CD14-positive monocyte (primary cell): ENCODE measurements at regions not wholly inside any gene's neighbourhood (a gene's known extent, or its start where the extent isn't known, plus 50 kb on each side); places are given as distances from the start of the nearest gene placed in this dataset.

Source experiments
- DNase-seq, 3 donors: peaks; one replicate each; pipeline ENCODE4 v3.0.0-alpha.2; 2011 to 2022
- H2AFZ ChIP-seq: 2 replicates; pipeline ENCODE4 v1.6.0; 2012; ENCODE audit warnings: mild to moderate bottlenecking, low read depth, low read length, inconsistent platforms; ENCODE audit not compliant: insufficient read depth, poor library complexity, severe bottlenecking
- H3K27ac ChIP-seq, 2 donors: 1 replicate in 1 of 2; 2 replicates in 1 of 2; pipeline ENCODE4 v1.5.1; 2012 to 2013; ENCODE audit warnings: low read length in 2 of 2, control low read depth in 1 of 2, inconsistent platforms in 1 of 2, low read depth in 1 of 2, mild to moderate bottlenecking in 1 of 2
- H3K27me3 ChIP-seq, 2 donors: one replicate each; pipeline versions ENCODE4 v1.6.0 to v1.6.1; 2011 to 2013; ENCODE audit warnings: low read length in 2 of 2; ENCODE audit not compliant: control insufficient read depth in 2 of 2, insufficient read depth in 2 of 2
- H3K36me3 ChIP-seq, 2 donors: replicated peaks in 1 of 2; 1 replicate in 1 of 2; 2 replicates in 1 of 2; pipeline versions ENCODE4 v1.5.1 to v1.6.1; 2012 to 2013; ENCODE audit warnings: low read length in 2 of 2, control low read depth in 1 of 2, inconsistent platforms in 1 of 2, mild to moderate bottlenecking in 1 of 2; ENCODE audit not compliant: insufficient read depth in 2 of 2, control insufficient read depth in 1 of 2
- H3K4me1 ChIP-seq, 2 donors: 1 replicate in 1 of 2; 2 replicates in 1 of 2; pipeline versions ENCODE4 v1.5.1 to v1.6.1; 2012 to 2013; ENCODE audit warnings: low read length in 2 of 2, control low read depth in 1 of 2, inconsistent platforms in 1 of 2, mild to moderate bottlenecking in 1 of 2, moderate library complexity in 1 of 2; ENCODE audit not compliant: insufficient read depth in 2 of 2, control insufficient read depth in 1 of 2
- H3K4me2 ChIP-seq: replicated peaks from 2 replicates; pipeline ENCODE3; 2012; ENCODE audit warnings: low read length, moderate library complexity, mild to moderate bottlenecking; ENCODE audit not compliant: poor library complexity, severe bottlenecking; ENCODE audit errors: extremely low read depth
- H3K4me3 ChIP-seq, 3 experiments: fragments of 200-600 bp in 1 of 3; sonication (generic) in 1 of 3; replicated peaks in 1 of 3; 1 replicate in 2 of 3; 2 replicates in 1 of 3; pipeline ENCODE4 v1.5.1; 2011 to 2013; ENCODE audit warnings: low read length in 3 of 3, mild to moderate bottlenecking in 3 of 3, control low read depth in 2 of 3, low read depth in 2 of 3, inconsistent platforms in 1 of 3, moderate library complexity in 1 of 3
- H3K79me2 ChIP-seq: 2 replicates; pipeline ENCODE4 v1.6.0; 2012; ENCODE audit warnings: mild to moderate bottlenecking, control low read depth, inconsistent platforms, low read length, moderate library complexity; ENCODE audit not compliant: insufficient read depth
- H3K9ac ChIP-seq: 2 replicates; pipeline ENCODE4 v1.6.0; 2017; ENCODE audit warnings: low read length, mild to moderate bottlenecking; ENCODE audit not compliant: insufficient read depth, poor library complexity, severe bottlenecking
- H3K9me3 ChIP-seq, 2 donors: replicated peaks in 1 of 2; 1 replicate in 1 of 2; 2 replicates in 1 of 2; pipeline versions ENCODE4 v1.5.1 to v1.6.1; 2012 to 2013; ENCODE audit warnings: low read length in 2 of 2, control low read depth in 1 of 2; ENCODE audit not compliant: control insufficient read depth in 1 of 2, insufficient read depth in 1 of 2
- H4K20me1 ChIP-seq: 2 replicates; pipeline ENCODE4 v1.6.0; 2012; ENCODE audit warnings: mild to moderate bottlenecking, low read length, control low read depth, moderate library complexity; ENCODE audit not compliant: insufficient read depth
- H3K27ac Mint-ChIP-seq, 7 donors: one replicate each; pipeline ENCODE4 v1.8.0; 2020; ENCODE audit warnings: mild to moderate bottlenecking in 7 of 7, mixed read lengths in 7 of 7, moderate library complexity in 6 of 7, inconsistent platforms in 2 of 7
- H3K27me3 Mint-ChIP-seq, 3 donors: one replicate each; pipeline ENCODE4 v1.8.0; 2021 to 2022; ENCODE audit warnings: low read depth in 3 of 3, mild to moderate bottlenecking in 3 of 3, mixed read lengths in 3 of 3, moderate library complexity in 3 of 3, inconsistent platforms in 1 of 3
- H3K36me3 Mint-ChIP-seq, 2 donors: one replicate each; pipeline ENCODE4 v1.8.0; 2020; ENCODE audit warnings: mixed read lengths in 2 of 2, inconsistent platforms in 1 of 2, mild to moderate bottlenecking in 1 of 2
- H3K4me1 Mint-ChIP-seq: one replicate; pipeline ENCODE4 v1.8.0; 2020; ENCODE audit warnings: mild to moderate bottlenecking, mixed read lengths
- H3K4me3 Mint-ChIP-seq, 2 donors: one replicate each; pipeline ENCODE4 v1.8.0; 2020; ENCODE audit warnings: mild to moderate bottlenecking in 2 of 2, mixed read lengths in 2 of 2, moderate library complexity in 1 of 2
- H3K9me3 Mint-ChIP-seq, 7 donors: one replicate each; pipeline ENCODE4 v1.8.0; 2020 to 2022; ENCODE audit warnings: mixed read lengths in 7 of 7, mild to moderate bottlenecking in 6 of 7, moderate library complexity in 6 of 7, inconsistent platforms in 2 of 7
- WGBS: methylation state at CpG from one replicate; pipeline ENCODE4 v1.1.5; 2013; ENCODE audit warnings: missing lambda C conversion rate; ENCODE audit not compliant: insufficient coverage; 5-methylcytosine and 5-hydroxymethylcytosine counted together
- intact Hi-C, 2 donors: fragments of 100-400 bp; cut with micrococcal nuclease; formaldehyde crosslinking; loops; one replicate each; pipeline versions ENCODE4 v1.15.0 to v1.15.1; 2023
- TF ChIP-seq, protein P1 (sequence below): fragments of 200-600 bp; IDR thresholded peaks from one replicate; pipeline ENCODE4 v1.8.0; 2022; ENCODE audit warnings: antibody characterized with exemption, mild to moderate bottlenecking

DNA sequence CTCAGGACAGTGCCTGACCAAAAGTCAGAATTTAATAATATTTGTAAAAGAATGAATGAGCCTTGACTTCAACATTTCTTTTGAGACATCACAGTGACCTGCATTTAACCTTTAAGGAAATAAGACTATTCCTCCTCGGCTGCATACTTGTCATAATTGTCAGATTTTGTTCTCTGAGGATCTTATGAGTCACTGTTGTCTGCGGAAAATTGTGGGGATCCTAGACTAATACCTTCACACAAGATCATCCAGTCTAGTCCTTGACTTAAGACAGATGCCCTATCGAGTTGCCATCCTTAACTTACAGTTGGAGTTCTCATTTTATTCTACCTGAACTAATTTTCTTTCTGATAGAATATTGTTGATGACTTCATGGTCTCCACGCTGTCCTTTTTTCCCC lies 198.4 kb downstream of the DLEU7 start:
- peaks cover 0 to 3% (median 0%) of the 10 kb centered on the region in 7 donors for H3K9me3 Mint-ChIP-seq
- no CpG with 5 or more reads among the region's 4 CpGs for WGBS
- H3K9me3 ChIP-seq: no peaks in the 10 kb centered on the region
- H3K4me1 ChIP-seq: peaks cover 9 to 12% of the 10 kb centered on the region in 2 donors
- no peaks in the 10 kb centered on the region for H3K79me2 ChIP-seq
- no peak for DNase-seq
- H4K20me1 ChIP-seq: no peaks in the 10 kb centered on the region
- no peak overlapping the region for H3K27ac ChIP-seq
- no peak overlapping the region for H3K4me3 ChIP-seq
- H3K27me3 ChIP-seq: no peaks in the 10 kb centered on the region
- peaks cover 19% of the 10 kb centered on the region for H3K4me1 Mint-ChIP-seq
- intact Hi-C loops: no loop called here
- TF ChIP-seq, protein P1, sequence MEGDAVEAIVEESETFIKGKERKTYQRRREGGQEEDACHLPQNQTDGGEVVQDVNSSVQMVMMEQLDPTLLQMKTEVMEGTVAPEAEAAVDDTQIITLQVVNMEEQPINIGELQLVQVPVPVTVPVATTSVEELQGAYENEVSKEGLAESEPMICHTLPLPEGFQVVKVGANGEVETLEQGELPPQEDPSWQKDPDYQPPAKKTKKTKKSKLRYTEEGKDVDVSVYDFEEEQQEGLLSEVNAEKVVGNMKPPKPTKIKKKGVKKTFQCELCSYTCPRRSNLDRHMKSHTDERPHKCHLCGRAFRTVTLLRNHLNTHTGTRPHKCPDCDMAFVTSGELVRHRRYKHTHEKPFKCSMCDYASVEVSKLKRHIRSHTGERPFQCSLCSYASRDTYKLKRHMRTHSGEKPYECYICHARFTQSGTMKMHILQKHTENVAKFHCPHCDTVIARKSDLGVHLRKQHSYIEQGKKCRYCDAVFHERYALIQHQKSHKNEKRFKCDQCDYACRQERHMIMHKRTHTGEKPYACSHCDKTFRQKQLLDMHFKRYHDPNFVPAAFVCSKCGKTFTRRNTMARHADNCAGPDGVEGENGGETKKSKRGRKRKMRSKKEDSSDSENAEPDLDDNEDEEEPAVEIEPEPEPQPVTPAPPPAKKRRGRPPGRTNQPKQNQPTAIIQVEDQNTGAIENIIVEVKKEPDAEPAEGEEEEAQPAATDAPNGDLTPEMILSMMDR: no peak
- H3K36me3 Mint-ChIP-seq: peaks cover 0 to 2% of the 10 kb centered on the region in 2 donors
- no peak overlapping the region for H3K9ac ChIP-seq
- H3K4me2 ChIP-seq: no peak overlapping the region
- H2AFZ ChIP-seq: no peak overlapping the region
- no peak overlapping the region for H3K27ac Mint-ChIP-seq
- H3K27me3 Mint-ChIP-seq: peaks cover 0 to 5% (median 0%) of the 10 kb centered on the region in 3 donors
- no peak overlapping the region for H3K4me3 Mint-ChIP-seq
- no peaks in the 10 kb centered on the region for H3K36me3 ChIP-seq

DNA sequence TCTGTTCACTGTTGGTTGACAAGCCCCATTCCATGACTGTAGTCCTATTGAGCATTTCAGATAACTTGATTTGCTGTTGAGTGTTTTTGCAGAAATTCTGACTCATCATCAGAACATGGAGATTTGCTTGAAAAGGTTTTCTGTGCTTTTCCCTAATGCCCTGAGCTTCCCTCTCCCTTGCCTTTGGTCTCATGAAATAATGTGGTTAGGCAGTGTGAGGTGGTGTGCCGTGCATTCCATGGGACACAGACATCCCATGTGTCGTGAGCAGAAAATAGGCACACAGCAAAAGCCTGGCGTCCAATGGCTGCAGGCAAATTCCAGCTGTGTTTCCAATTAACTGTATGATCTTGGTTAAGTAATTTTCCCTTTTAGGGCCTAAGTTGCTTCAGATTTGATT lies 197.4 kb downstream of the DLEU7 start:
- intact Hi-C loops: no loop called here
- H3K9me3 Mint-ChIP-seq: peaks cover 0 to 3% (median 0%) of the 10 kb centered on the region in 7 donors
- no peak overlapping the region for H3K4me2 ChIP-seq

More for the DNA sequence above, 197.4 kb downstream of the DLEU7 start:
- TF ChIP-seq, protein P1: no peak
- H3K4me3 Mint-ChIP-seq: no peak overlapping the region
- H3K4me1 ChIP-seq: peaks cover 9 to 12% of the 10 kb centered on the region in 2 donors
- H3K79me2 ChIP-seq: no peaks in the 10 kb centered on the region
- peaks cover 0 to 2% of the 10 kb centered on the region in 2 donors for H3K36me3 Mint-ChIP-seq
- no peaks in the 10 kb centered on the region for H4K20me1 ChIP-seq
- H3K9me3 ChIP-seq: no peaks in the 10 kb centered on the region
- no peaks in the 10 kb centered on the region for H3K36me3 ChIP-seq
- H3K4me3 ChIP-seq: no peak overlapping the region
- no peak overlapping the region for H3K9ac ChIP-seq
- H3K4me1 Mint-ChIP-seq: peaks cover 22% of the 10 kb centered on the region
- WGBS: no CpG with 5 or more reads among the region's 3 CpGs
- no peak overlapping the region for H3K27ac ChIP-seq
- H3K27me3 ChIP-seq: no peaks in the 10 kb centered on the region
- H2AFZ ChIP-seq: no peak overlapping the region
- peaks cover 0 to 5% (median 0%) of the 10 kb centered on the region in 3 donors for H3K27me3 Mint-ChIP-seq
- H3K27ac Mint-ChIP-seq: no peak overlapping the region
- DNase-seq: no peak
